Tibial nerve (tissue), 4 donors: ENCODE measurements at regions not wholly inside any gene's neighbourhood (a gene's known extent, or its start where the extent isn't known, plus 50 kb on each side); places are given as distances from the start of the nearest gene placed in this dataset.

Experiments
- EP300 ChIP-seq, 2 donors: sonication (generic); formaldehyde crosslinking; IDR thresholded peaks; one replicate each; pipeline ENCODE4 v1.6.1; 2017; ENCODE audit warnings: antibody characterized with exemption in 2 of 2, mild to moderate bottlenecking in 1 of 2
- TF ChIP-seq, protein P1 (sequence below), 5 experiments: fragments of 200-600 bp in 3 of 5; fragments of 450-650 bp in 2 of 5; sonication (generic) in 3 of 5; IDR thresholded peaks; one replicate each; pipeline ENCODE4 v1.5.1; 2016 to 2019; ENCODE audit warnings: antibody characterized with exemption in 5 of 5, mild to moderate bottlenecking in 3 of 5, moderate library complexity in 2 of 5

DNA sequence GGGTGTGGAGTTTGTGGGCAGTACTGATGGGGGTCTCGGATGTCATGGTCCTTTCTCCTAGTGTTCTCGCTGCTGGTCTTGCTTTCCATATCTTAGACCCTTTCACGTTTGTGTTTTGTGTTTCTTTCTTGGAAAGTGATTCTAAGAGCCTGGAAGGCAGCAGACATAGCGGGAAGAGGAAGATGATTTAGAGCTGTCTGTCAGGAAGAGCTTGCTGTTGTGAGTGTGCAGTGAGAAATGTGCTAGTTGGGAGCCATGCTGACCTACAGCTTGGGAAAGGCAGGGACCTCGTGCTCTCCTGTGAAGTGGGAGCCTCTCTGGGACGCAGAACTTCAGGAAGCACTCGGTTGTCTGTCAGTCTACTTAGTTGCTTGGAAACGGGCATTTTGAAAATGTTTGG is 122.2 kb downstream of the ZNF518B start:
- TF ChIP-seq, protein P1, sequence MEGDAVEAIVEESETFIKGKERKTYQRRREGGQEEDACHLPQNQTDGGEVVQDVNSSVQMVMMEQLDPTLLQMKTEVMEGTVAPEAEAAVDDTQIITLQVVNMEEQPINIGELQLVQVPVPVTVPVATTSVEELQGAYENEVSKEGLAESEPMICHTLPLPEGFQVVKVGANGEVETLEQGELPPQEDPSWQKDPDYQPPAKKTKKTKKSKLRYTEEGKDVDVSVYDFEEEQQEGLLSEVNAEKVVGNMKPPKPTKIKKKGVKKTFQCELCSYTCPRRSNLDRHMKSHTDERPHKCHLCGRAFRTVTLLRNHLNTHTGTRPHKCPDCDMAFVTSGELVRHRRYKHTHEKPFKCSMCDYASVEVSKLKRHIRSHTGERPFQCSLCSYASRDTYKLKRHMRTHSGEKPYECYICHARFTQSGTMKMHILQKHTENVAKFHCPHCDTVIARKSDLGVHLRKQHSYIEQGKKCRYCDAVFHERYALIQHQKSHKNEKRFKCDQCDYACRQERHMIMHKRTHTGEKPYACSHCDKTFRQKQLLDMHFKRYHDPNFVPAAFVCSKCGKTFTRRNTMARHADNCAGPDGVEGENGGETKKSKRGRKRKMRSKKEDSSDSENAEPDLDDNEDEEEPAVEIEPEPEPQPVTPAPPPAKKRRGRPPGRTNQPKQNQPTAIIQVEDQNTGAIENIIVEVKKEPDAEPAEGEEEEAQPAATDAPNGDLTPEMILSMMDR (IDR thresholded peaks at IDR 0.05), result no peak
- no peak for TF ChIP-seq EP300 (IDR thresholded peaks at IDR 0.05)
